AG20443 (cell line): ENCODE measurements at regions not wholly inside any gene's neighbourhood (a gene's known extent, or its start where the extent isn't known, plus 50 kb on each side); places are given as distances from the start of the nearest gene placed in this dataset.
"Not testable (repeated sequence)": the region's sequence is repeated elsewhere in the genome, so short reads cannot be mapped to it uniquely, and the experiment has no call there.

ENCODE experiments used
- DNase-seq: peaks from one replicate; pipeline ENCODE4 v3.0.0; 2012; ENCODE audit warnings: low spot score, mixed read lengths

DNA sequence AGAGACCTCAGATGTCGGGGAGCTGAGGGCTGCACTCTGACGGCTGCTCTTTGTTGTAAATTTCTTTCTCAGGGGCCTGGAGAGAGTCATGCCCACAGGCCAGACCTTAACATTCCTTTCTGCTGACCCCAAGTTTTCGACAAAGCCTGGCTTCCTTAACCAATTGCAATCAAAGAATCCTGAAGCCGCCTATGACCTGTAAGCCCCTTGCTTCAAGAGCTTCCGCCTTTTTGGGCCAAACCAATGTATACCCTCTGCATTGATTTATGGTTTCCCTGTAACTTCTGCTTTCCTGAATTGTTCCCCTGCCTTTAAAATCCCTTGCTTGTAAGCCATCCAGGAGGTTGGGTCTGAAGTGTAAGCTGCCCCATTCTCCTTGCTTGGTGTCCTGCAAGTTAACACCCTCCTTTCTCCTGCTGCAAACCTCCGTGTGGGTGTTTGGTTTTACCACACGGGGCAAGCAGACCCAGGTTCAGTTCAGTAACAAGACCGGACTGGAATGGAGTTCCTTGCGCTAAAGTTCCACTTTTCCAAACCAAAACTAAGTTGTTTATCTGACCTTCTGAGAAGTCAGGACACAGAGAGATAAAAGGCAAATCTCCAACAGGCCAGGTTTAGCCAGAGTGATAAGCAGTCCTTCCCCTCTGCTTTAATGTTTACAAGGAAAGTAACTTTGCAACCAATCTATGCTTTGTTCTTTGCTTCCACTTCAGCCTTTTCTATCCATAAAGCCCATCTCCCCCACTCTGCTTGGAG, 141.6 kb downstream of the KCNJ12 start:
- no peak for DNase-seq

GRCh38 chr17:21522755-21523336, 146.7 kb downstream of the KCNJ12 start:
- no peak for DNase-seq

GRCh38 chr17:21523497-21524210, 147.5 kb downstream of the KCNJ12 start:
- no peak for DNase-seq

DNA sequence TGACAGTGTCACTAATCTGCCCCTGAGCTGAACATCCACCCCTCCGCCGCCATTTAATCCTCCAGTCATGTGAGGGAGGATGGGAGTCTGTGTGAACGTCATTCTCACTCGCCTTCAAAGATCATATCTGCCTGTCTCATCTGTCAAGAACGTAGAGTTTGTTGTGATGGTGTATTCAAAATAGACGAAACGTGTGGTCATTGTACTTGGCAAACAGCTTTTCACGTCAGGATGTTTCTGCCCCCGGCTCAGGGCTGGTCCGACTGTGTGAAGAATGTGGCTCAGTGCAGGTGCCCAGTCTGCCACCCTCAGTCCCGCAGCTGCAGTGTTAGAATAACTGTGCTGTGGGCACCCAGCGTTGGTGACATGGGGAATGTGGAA, 148.0 kb downstream of the KCNJ12 start:
- DNase-seq, result no peak

- no peak for DNase-seq
Measured at GRCh38 chr17:21525464-21526130, 149.4 kb downstream of the KCNJ12 start.

- DNase-seq, result no peak
Measured at GRCh38 chr17:21528031-21528695, 152.0 kb downstream of the KCNJ12 start.

GRCh38 chr17:21530311-21530710, 154.2 kb downstream of the KCNJ12 start:
- DNase-seq, result no peak

- no peak for DNase-seq
Measured at GRCh38 chr17:21530841-21531240, 154.7 kb downstream of the KCNJ12 start.

DNA sequence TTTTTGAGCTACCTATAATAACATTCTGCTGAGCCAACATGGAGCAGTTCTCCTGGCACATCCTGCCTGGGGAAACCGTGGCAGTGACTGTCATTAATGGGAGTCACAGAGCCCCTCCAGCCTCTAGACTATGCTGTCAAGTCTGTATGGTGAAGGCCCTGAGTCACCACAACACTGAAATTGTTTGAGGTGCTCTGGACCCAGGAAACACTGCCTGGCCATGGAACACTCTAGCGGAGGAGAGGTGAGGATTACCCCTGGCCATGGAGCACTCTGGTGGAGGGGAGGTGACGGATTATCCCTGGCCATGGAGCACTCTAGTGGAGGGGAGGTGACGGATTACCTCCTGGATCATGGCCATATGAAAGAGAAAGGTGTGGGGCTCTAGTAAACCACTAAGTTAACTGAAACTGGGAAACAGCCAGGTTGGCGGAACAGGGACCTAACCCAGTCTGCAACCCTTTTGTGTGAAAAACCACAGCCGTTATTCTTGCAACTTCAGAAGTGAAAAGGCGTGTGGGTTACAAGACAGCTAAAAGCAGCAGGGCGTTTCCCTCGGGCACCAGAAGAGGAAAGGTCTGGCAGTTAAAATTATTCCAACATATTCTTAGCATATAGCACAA, 156.7 kb downstream of the KCNJ12 start:
- no peak for DNase-seq

- DNase-seq, result no peak
Measured at GRCh38 chr17:21535686-21536375, 156.5 kb upstream of the KCNJ18 start.

GRCh38 chr17:21537302-21537701, 155.0 kb upstream of the KCNJ18 start:
- no peak for DNase-seq

DNA sequence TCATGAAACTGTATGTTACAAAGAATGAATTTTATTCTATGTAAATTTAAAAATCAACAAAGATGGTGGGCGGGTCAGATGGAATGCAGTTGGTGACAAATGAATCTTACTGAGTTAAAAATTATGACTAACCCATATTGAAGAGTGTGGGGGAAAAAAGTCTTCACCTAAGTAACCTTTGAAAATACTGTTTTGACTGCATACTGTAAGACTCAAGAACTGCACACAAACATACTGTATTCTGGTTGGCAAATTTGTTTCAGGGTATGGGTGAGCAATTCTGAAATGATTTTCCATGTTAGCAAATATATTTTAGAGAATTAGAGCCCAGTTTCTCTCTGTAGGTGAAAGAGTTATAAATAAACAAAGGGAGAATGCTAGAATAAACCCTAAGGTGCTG, 153.7 kb upstream of the KCNJ18 start:
- no peak for DNase-seq

- DNase-seq, result no peak
Measured at GRCh38 chr17:21539146-21539545, 153.2 kb upstream of the KCNJ18 start.

DNA sequence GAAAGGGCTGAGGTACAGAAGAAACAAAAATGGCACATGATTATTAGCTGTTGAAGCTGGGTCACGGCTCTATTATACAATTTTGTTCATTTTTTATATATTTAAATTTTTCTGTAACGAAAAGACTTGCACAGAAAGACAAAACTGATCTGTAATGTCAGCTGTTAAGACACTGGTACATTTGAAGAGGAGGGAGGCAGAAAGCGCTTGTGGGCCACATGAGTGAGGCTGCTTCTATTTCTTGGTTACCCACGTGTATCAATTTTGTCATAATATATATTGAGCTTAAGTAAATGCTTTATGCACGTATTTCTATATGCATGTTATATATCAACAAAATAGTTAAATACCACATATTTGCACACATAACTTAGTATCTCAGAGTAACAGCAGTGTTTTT, 151.8 kb upstream of the KCNJ18 start:
- DNase-seq, result no peak

DNA sequence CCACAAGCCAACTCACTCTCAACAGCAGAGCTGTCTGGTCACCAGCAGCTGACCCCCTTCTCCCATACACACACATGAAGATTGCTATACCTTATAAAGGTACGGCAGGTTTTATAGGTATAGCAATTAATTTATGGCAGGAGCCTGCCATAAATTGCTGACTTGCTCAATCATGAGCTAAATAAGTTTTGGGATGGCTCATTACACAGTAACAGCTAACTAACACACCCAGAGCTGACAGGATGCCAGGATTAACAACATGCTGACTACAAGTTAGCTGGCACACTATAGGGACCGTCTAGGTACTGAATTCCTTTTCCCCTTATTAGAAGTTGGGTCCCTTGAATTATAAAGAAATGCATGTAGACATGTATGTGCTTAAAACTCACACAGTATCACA, 150.3 kb upstream of the KCNJ18 start:
- no peak for DNase-seq

GRCh38 chr17:21542991-21543390, 149.3 kb upstream of the KCNJ18 start:
- DNase-seq, result no peak

DNA sequence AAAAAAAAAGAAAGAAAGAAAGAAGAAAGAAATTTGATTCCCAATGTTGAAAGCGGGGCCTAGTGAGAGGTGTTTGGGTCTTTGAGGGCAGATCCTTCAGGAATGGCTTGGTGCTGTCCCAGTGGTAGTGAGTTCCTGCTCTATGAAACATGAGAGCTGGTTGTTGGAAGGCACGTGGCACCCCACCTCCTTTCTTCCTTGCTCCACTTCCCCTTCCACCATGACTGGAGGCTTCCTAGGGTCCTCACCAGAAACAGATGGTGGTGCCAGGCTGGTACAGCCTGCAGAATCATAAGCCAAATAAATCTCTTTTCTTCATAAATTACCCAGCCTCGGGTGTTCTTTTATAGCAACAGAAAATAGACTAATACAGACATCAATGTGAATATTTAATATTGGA, 147.3 kb upstream of the KCNJ18 start:
- DNase-seq, result no peak

DNA sequence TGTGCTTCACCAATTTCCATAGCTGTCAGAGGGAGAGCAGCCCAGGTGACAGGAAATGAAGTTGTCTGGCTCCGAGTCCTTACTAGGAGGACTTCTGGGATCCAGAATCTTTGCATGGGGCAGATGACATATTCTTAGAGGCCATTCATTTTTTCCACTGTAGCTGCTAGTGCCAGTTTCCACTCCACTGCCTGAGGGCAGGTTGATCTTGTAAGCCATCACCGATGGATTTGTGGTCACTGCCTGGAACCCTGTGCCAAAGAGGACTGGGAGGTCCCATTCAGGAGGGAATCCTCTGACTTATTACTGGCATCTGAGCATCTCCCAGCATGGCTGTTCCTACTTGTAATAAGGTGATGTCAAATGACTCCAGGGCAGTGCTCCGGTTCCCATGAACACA, 144.1 kb upstream of the KCNJ18 start:
- no peak for DNase-seq

GRCh38 chr17:21549107-21549687, 143.1 kb upstream of the KCNJ18 start:
- DNase-seq, result no peak

DNA sequence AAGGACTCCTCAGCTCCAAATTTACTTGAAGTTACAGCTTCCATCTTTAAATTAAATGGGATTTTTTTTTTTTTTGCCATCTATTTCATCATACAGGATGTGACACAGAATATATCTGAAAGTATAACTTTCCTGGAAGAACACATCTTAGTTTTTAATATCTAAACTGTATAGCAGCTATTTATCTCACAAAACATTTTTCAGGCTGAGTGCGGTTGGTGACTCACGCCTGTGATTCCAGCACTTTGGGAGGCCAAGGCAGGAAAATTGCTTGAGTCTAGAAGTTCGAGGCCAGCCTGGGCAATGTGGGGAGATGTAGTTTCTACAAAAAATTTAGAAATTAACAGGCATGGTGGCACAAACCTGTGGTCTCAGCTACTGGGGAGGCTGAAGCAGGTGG, 142.3 kb upstream of the KCNJ18 start:
- not testable (repeated sequence) for DNase-seq
